ENCODE measurements at regions not wholly inside any gene's neighbourhood (a gene's known extent, or its start where the extent isn't known, plus 50 kb on each side); places are given as distances from the start of the nearest gene placed in this dataset.

- no TSS peak for BruUV-seq (replicated peaks)
- in situ Hi-C loops (cut with MboI), result no loop called here
- H4K20me1 ChIP-seq (ENCODE audit: control insufficient read depth, insufficient read depth), result no peaks in the 10 kb centered on the region
- H3K9ac ChIP-seq (ENCODE audit: control insufficient read depth, insufficient read depth, low read length), result no peak overlapping the region
- intact Hi-C loops (cut with micrococcal nuclease; ENCODE audit: unreplicated experiment), result no loop called here
- ChIA-PET SMC1A (ENCODE audit: uncharacterized antibody, unreplicated experiment) (interaction anchor here (1.1 to 2.9 kb wide), 3 partner anchors 10 to 14 kb away, joined by 4 to 10 read pairs (median 4); no protein-coding TSS in a partner anchor), POLR2A (no interaction called here), CTCF (interaction anchor here (1.2 kb wide), 1 partner anchor 108 kb away, joined by 3 read pairs; no protein-coding TSS in a partner anchor), RAD21 (ENCODE audit: unreplicated experiment) (no interaction called here)
- H3K4me3 ChIP-seq, result no peak overlapping the region
- H3K4me1 ChIP-seq (ENCODE audit: control insufficient read depth, insufficient read depth, low read length), result no peaks in the 10 kb centered on the region
- no peak; the same call in 2 of the 3 replicates for ATAC-seq
- no peak overlapping the region for H2AFZ ChIP-seq (ENCODE audit: control insufficient read depth, low read depth, low read length)
- no peak overlapping the region for H3K27ac ChIP-seq (ENCODE audit: control insufficient read depth, insufficient read depth)
- H3K27me3 ChIP-seq (replicated peaks in 1 of 2; ENCODE audit: control insufficient read depth in 2 of 2, insufficient read depth in 2 of 2, low read length in 1 of 2), result no peaks in the 10 kb centered on the region
- no peak overlapping the region for H3K4me2 ChIP-seq (ENCODE audit: control insufficient read depth, insufficient read depth)
- DNase-seq (ENCODE audit: low read depth, low spot score), result no peak
- no peak for FAIRE-seq
- 16% methylated on average over 2 of the region's 2 CpGs for WGBS (ENCODE audit: insufficient coverage, insufficient replicate concordance, low lambda C conversion rate, missing lambda C conversion rate)
- no peaks in the 10 kb centered on the region for H3K9me3 ChIP-seq (replicated peaks; ENCODE audit: control insufficient read depth, insufficient read depth, low read length)
- H3K79me2 ChIP-seq (ENCODE audit: control insufficient read depth, insufficient read depth, low read length), result no peaks in the 10 kb centered on the region
- no peaks in the 10 kb centered on the region for H3K36me3 ChIP-seq (ENCODE audit: control insufficient read depth in 2 of 2, insufficient read depth in 2 of 2, low read length in 1 of 2)
- TF ChIP-seq, protein P1, sequence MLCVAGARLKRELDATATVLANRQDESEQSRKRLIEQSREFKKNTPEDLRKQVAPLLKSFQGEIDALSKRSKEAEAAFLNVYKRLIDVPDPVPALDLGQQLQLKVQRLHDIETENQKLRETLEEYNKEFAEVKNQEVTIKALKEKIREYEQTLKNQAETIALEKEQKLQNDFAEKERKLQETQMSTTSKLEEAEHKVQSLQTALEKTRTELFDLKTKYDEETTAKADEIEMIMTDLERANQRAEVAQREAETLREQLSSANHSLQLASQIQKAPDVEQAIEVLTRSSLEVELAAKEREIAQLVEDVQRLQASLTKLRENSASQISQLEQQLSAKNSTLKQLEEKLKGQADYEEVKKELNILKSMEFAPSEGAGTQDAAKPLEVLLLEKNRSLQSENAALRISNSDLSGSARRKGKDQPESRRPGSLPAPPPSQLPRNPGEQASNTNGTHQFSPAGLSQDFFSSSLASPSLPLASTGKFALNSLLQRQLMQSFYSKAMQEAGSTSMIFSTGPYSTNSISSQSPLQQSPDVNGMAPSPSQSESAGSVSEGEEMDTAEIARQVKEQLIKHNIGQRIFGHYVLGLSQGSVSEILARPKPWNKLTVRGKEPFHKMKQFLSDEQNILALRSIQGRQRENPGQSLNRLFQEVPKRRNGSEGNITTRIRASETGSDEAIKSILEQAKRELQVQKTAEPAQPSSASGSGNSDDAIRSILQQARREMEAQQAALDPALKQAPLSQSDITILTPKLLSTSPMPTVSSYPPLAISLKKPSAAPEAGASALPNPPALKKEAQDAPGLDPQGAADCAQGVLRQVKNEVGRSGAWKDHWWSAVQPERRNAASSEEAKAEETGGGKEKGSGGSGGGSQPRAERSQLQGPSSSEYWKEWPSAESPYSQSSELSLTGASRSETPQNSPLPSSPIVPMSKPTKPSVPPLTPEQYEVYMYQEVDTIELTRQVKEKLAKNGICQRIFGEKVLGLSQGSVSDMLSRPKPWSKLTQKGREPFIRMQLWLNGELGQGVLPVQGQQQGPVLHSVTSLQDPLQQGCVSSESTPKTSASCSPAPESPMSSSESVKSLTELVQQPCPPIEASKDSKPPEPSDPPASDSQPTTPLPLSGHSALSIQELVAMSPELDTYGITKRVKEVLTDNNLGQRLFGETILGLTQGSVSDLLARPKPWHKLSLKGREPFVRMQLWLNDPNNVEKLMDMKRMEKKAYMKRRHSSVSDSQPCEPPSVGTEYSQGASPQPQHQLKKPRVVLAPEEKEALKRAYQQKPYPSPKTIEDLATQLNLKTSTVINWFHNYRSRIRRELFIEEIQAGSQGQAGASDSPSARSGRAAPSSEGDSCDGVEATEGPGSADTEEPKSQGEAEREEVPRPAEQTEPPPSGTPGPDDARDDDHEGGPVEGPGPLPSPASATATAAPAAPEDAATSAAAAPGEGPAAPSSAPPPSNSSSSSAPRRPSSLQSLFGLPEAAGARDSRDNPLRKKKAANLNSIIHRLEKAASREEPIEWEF (IDR thresholded peaks at IDR 0.05; ENCODE audit: insufficient replicate concordance, low read depth, low read length), result no peak
- TF ChIP-seq ZBTB33 (IDR thresholded peaks at IDR 0.05), result no peak
- no peak for TF ChIP-seq KDM1A (IDR thresholded peaks at IDR 0.05; ENCODE audit: borderline replicate concordance)
- TF ChIP-seq CREB1 (IDR thresholded peaks at IDR 0.05; ENCODE audit: low read depth), result no peak
- TF ChIP-seq, protein P2, sequence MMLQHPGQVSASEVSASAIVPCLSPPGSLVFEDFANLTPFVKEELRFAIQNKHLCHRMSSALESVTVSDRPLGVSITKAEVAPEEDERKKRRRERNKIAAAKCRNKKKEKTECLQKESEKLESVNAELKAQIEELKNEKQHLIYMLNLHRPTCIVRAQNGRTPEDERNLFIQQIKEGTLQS (IDR thresholded peaks at IDR 0.05; ENCODE audit: borderline replicate concordance, extremely low read depth, low read depth, low read length), result no peak
- no peak for TF ChIP-seq ZNF24 (IDR thresholded peaks at IDR 0.05)
- TF ChIP-seq LARP7 (IDR thresholded peaks at IDR 0.05), result no peak
- TF ChIP-seq TAF1 (IDR thresholded peaks at IDR 0.05; ENCODE audit: borderline replicate concordance, low read depth, low read length), result no peak
- TF ChIP-seq IRF4 (IDR thresholded peaks at IDR 0.05; ENCODE audit: low read depth, low read length), result no peak
- TF ChIP-seq ZSCAN29 (IDR thresholded peaks at IDR 0.05), result no peak
- TF ChIP-seq BRCA1 (IDR thresholded peaks at IDR 0.05; ENCODE audit: low read depth, low read length), result no peak
- no peak for TF ChIP-seq EZH2 (IDR thresholded peaks at IDR 0.05; ENCODE audit: borderline replicate concordance, control insufficient read depth, low read depth, low read length)
- TF ChIP-seq RUNX3 (IDR thresholded peaks at IDR 0.05; ENCODE audit: low read length), result no peak
- no peak for TF ChIP-seq SMAD5 (IDR thresholded peaks at IDR 0.05; ENCODE audit: low read depth)
- TF ChIP-seq NBN (IDR thresholded peaks at IDR 0.05), result no peak
- TF ChIP-seq, protein P3, sequence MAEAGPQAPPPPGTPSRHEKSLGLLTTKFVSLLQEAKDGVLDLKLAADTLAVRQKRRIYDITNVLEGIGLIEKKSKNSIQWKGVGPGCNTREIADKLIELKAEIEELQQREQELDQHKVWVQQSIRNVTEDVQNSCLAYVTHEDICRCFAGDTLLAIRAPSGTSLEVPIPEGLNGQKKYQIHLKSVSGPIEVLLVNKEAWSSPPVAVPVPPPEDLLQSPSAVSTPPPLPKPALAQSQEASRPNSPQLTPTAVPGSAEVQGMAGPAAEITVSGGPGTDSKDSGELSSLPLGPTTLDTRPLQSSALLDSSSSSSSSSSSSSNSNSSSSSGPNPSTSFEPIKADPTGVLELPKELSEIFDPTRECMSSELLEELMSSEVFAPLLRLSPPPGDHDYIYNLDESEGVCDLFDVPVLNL (IDR thresholded peaks at IDR 0.05; ENCODE audit: low read depth, low read length), result no peak
Observed at GRCh38 chr20:11315525-11315924, 602.2 kb upstream of the BTBD3 start.

Data from GM12878 (cell line).